Trophoblast cell (in vitro differentiated cells and primary cell): ENCODE measurements at regions not wholly inside any gene's neighbourhood (a gene's known extent, or its start where the extent isn't known, plus 50 kb on each side); places are given as distances from the start of the nearest gene placed in this dataset.

Source experiments
- DNase-seq, 2 donors: peaks; one replicate each; pipeline ENCODE4 v3.0.0-alpha.2; 2016
- H2AFZ ChIP-seq: 2 replicates; pipeline ENCODE4 v1.6.1; 2013; ENCODE audit warnings: low read length, moderate library complexity, mild to moderate bottlenecking; ENCODE audit not compliant: insufficient read depth, poor library complexity
- H2AK5ac ChIP-seq: 2 replicates; pipeline ENCODE4 v1.6.1; 2013; ENCODE audit warnings: mild to moderate bottlenecking, low read length
- H2BK120ac ChIP-seq: 2 replicates; pipeline ENCODE4 v1.6.1; 2013; ENCODE audit warnings: low read length, mild to moderate bottlenecking, moderate library complexity; ENCODE audit not compliant: insufficient read depth, poor library complexity
- H2BK12ac ChIP-seq: 2 replicates; pipeline ENCODE4 v1.6.1; 2013; ENCODE audit warnings: mild to moderate bottlenecking, low read length, moderate library complexity
- H2BK5ac ChIP-seq: 2 replicates; pipeline ENCODE4 v1.6.1; 2013; ENCODE audit warnings: low read length, low read depth, moderate library complexity, mild to moderate bottlenecking; ENCODE audit not compliant: poor library complexity
- H3K14ac ChIP-seq: 2 replicates; pipeline ENCODE4 v1.6.1; 2013; ENCODE audit warnings: mild to moderate bottlenecking, low read length
- H3K18ac ChIP-seq: 2 replicates; pipeline ENCODE4 v1.6.1; 2013; ENCODE audit warnings: mild to moderate bottlenecking, low read length
- H3K23ac ChIP-seq: 2 replicates; pipeline ENCODE4 v1.6.1; 2013; ENCODE audit warnings: low read length
- H3K27ac ChIP-seq: 2 replicates; pipeline ENCODE4 v1.5.1; 2013; ENCODE audit warnings: low read depth, mild to moderate bottlenecking, inconsistent platforms, low read length, moderate library complexity
- H3K27me3 ChIP-seq: 2 replicates; pipeline ENCODE4 v1.6.1; 2013; ENCODE audit warnings: inconsistent platforms, mild to moderate bottlenecking, low read length, moderate library complexity; ENCODE audit not compliant: insufficient read depth
- H3K36me3 ChIP-seq, 2 experiments: 1 replicate in 1 of 2; 2 replicates in 1 of 2; pipeline ENCODE4 v1.6.1; 2013; ENCODE audit warnings: low read length in 2 of 2, mild to moderate bottlenecking in 2 of 2, moderate library complexity in 1 of 2; ENCODE audit not compliant: insufficient read depth in 2 of 2, control insufficient read depth in 1 of 2
- H3K4ac ChIP-seq: 2 replicates; pipeline ENCODE4 v1.6.1; 2013; ENCODE audit warnings: low read depth, mild to moderate bottlenecking, low read length, moderate library complexity
- H3K4me1 ChIP-seq, 2 experiments: 1 replicate in 1 of 2; 2 replicates in 1 of 2; pipeline ENCODE4 v1.6.1; 2013; ENCODE audit warnings: low read length in 2 of 2, mild to moderate bottlenecking in 2 of 2, moderate library complexity in 1 of 2; ENCODE audit not compliant: insufficient read depth in 2 of 2, control insufficient read depth in 1 of 2
- H3K4me2 ChIP-seq: 2 replicates; pipeline ENCODE4 v1.6.1; 2013; ENCODE audit warnings: inconsistent platforms, mild to moderate bottlenecking, low read length, moderate library complexity
- H3K4me3 ChIP-seq: 2 replicates; pipeline ENCODE4 v1.5.1; 2013; ENCODE audit warnings: mild to moderate bottlenecking, low read depth, low read length, inconsistent platforms
- H3K79me1 ChIP-seq: one replicate; pipeline ENCODE4 v1.6.1; 2013; ENCODE audit warnings: low read length
- H3K79me2 ChIP-seq: 2 replicates; pipeline ENCODE4 v1.6.1; 2013; ENCODE audit warnings: low read length, mild to moderate bottlenecking; ENCODE audit not compliant: control insufficient read depth, insufficient read depth, poor library complexity
- H3K9ac ChIP-seq: 2 replicates; pipeline ENCODE4 v1.6.1; 2013; ENCODE audit warnings: mild to moderate bottlenecking, low read length
- H3K9me3 ChIP-seq: 2 replicates; pipeline ENCODE4 v1.6.1; 2013; ENCODE audit warnings: low read depth, mild to moderate bottlenecking, control low read depth, inconsistent platforms, low read length; ENCODE audit not compliant: insufficient read depth
- H4K12ac ChIP-seq: 2 replicates; pipeline ENCODE4 v1.6.1; 2013; ENCODE audit warnings: low read depth, mild to moderate bottlenecking, low read length, moderate library complexity
- H4K8ac ChIP-seq: 2 replicates; pipeline ENCODE4 v1.6.1; 2013; ENCODE audit warnings: low read depth, mild to moderate bottlenecking, low read length, moderate library complexity
- H4K91ac ChIP-seq: one replicate; pipeline ENCODE4 v1.6.1; 2013; ENCODE audit warnings: low read depth, mild to moderate bottlenecking, low read length, moderate library complexity
- WGBS: extraction: QIAGEN DNeasy Blood & Tissue Kit; methylation state at CpG from one replicate; pipeline ENCODE4 v1.1.7; 2013; ENCODE audit warnings: missing lambda C conversion rate; ENCODE audit not compliant: insufficient read length, insufficient coverage; ENCODE audit errors: extremely low coverage; 5-methylcytosine and 5-hydroxymethylcytosine counted together

- Histone ChIP-seq H3K4ac (no peak overlapping the region), H3K4me1 (no peaks in the 10 kb centered on the region), H3K4me2 (no peak overlapping the region), H2BK120ac (no peak overlapping the region), H3K79me1 (no peaks in the 10 kb centered on the region), H3K14ac (no peak overlapping the region), H2AK5ac (no peak overlapping the region), H3K9me3 (peaks cover 2% of the 10 kb centered on the region), H3K36me3 (no peaks in the 10 kb centered on the region), H3K23ac (no peak overlapping the region), H3K79me2 (no peaks in the 10 kb centered on the region), H3K4me3 (no peak overlapping the region), H4K8ac (no peak overlapping the region), H4K12ac (no peak overlapping the region), H3K27me3 (no peaks in the 10 kb centered on the region), H3K27ac (no peak overlapping the region), H2BK5ac (no peak overlapping the region), H4K91ac (no peak overlapping the region), H3K9ac (no peak overlapping the region), H2BK12ac (no peak overlapping the region), H2AFZ (no peak overlapping the region), H3K18ac (no peak overlapping the region)
- no CpG with 5 or more reads among the region's 1 CpG for WGBS
- DNase-seq = no peak
Measured at GRCh38 chr15:72952151-72952550, 100.1 kb upstream of the NEO1 start.

- Histone ChIP-seq H3K4me2 (no peak overlapping the region), H2BK12ac (no peak overlapping the region), H3K9ac (no peak overlapping the region), H4K91ac (no peak overlapping the region), H3K4ac (no peak overlapping the region), H4K12ac (no peak overlapping the region), H2AK5ac (no peak overlapping the region), H3K36me3 (no peaks in the 10 kb centered on the region), H3K27me3 (no peaks in the 10 kb centered on the region), H3K9me3 (peaks cover 5% of the 10 kb centered on the region), H3K4me1 (peaks cover 0 to 5% of the 10 kb centered on the region in 2 experiments), H2AFZ (no peak overlapping the region), H3K14ac (no peak overlapping the region), H3K79me1 (no peaks in the 10 kb centered on the region), H2BK120ac (no peak overlapping the region), H3K79me2 (no peaks in the 10 kb centered on the region), H4K8ac (no peak overlapping the region), H3K23ac (no peak overlapping the region), H3K4me3 (no peak overlapping the region), H3K27ac (no peak overlapping the region), H3K18ac (no peak overlapping the region), H2BK5ac (no peak overlapping the region)
- no peak for DNase-seq
Measured at GRCh38 chr15:72948662-72949061, 103.6 kb upstream of the NEO1 start.

GRCh38 chr15:72947709-72948108 lies 104.6 kb upstream of the NEO1 start:
- Histone ChIP-seq H4K91ac (no peak overlapping the region), H3K79me2 (no peaks in the 10 kb centered on the region), H2AFZ (no peak overlapping the region), H3K4me3 (no peak overlapping the region), H2BK5ac (no peak overlapping the region), H3K18ac (no peak overlapping the region), H3K27me3 (no peaks in the 10 kb centered on the region), H3K4ac (no peak overlapping the region), H4K8ac (no peak overlapping the region), H4K12ac (no peak overlapping the region), H3K4me2 (no peak overlapping the region), H3K23ac (no peak overlapping the region), H3K14ac (no peak overlapping the region), H2BK12ac (no peak overlapping the region), H3K9me3 (peaks cover 5% of the 10 kb centered on the region), H3K9ac (no peak overlapping the region), H2BK120ac (no peak overlapping the region), H2AK5ac (no peak overlapping the region), H3K79me1 (no peaks in the 10 kb centered on the region), H3K4me1 (peaks cover 0 to 5% of the 10 kb centered on the region in 2 experiments), H3K36me3 (no peaks in the 10 kb centered on the region), H3K27ac (no peak overlapping the region)
- no peak for DNase-seq
- no CpG with 5 or more reads among the region's 2 CpGs for WGBS

GRCh38 chr15:72944565-72944964 lies 107.7 kb upstream of the NEO1 start:
- WGBS = no CpG with 5 or more reads among the region's 2 CpGs
- H4K12ac ChIP-seq = no peak overlapping the region

More at GRCh38 chr15:72944565-72944964, 107.7 kb upstream of the NEO1 start:
- Histone ChIP-seq H3K36me3 (no peaks in the 10 kb centered on the region), H3K23ac (no peak overlapping the region), H2BK12ac (no peak overlapping the region), H4K8ac (no peak overlapping the region), H3K4me3 (no peak overlapping the region), H3K9me3 (peaks cover 5% of the 10 kb centered on the region), H3K79me1 (no peaks in the 10 kb centered on the region), H3K27me3 (no peaks in the 10 kb centered on the region), H3K27ac (no peak overlapping the region), H3K9ac (no peak overlapping the region), H3K18ac (no peak overlapping the region), H3K14ac (no peak overlapping the region), H3K4me1 (peaks cover 0 to 5% of the 10 kb centered on the region in 2 experiments), H2AK5ac (no peak overlapping the region), H4K91ac (no peak overlapping the region), H3K4me2 (no peak overlapping the region), H2AFZ (no peak overlapping the region), H3K4ac (no peak overlapping the region), H2BK5ac (no peak overlapping the region), H2BK120ac (no peak overlapping the region), H3K79me2 (no peaks in the 10 kb centered on the region)
- no peak for DNase-seq
